Liver (tissue), 8 donors: ENCODE measurements at regions not wholly inside any gene's neighbourhood (a gene's known extent, or its start where the extent isn't known, plus 50 kb on each side); places are given as distances from the start of the nearest gene placed in this dataset.

Experiments used
- DNase-seq: peaks from one replicate; pipeline ENCODE4 v3.0.0-alpha.2; 2017; ENCODE audit warnings: low spot score
- H3K27ac ChIP-seq, 2 donors: one replicate each; pipeline ENCODE4 v1.7.0; 2013; ENCODE audit warnings: inconsistent platforms in 2 of 2, low read length in 2 of 2, control low read depth in 1 of 2, low read depth in 1 of 2, mild to moderate bottlenecking in 1 of 2
- H3K27me3 ChIP-seq, 4 donors: one replicate each; pipeline versions ENCODE4 v1.6.1 to v1.7.0; 2013; ENCODE audit warnings: low read length in 3 of 4, inconsistent platforms in 1 of 4, mild to moderate bottlenecking in 1 of 4, moderate library complexity in 1 of 4; ENCODE audit not compliant: control insufficient read depth in 4 of 4, insufficient read depth in 4 of 4
- H3K36me3 ChIP-seq, 4 donors: one replicate each; pipeline versions ENCODE4 v1.6.1 to v1.7.0; 2013; ENCODE audit warnings: low read length in 3 of 4, mild to moderate bottlenecking in 3 of 4, low read depth in 1 of 4, moderate library complexity in 1 of 4; ENCODE audit not compliant: control insufficient read depth in 4 of 4, insufficient read depth in 3 of 4
- H3K4me1 ChIP-seq, 4 donors: one replicate each; pipeline versions ENCODE4 v1.6.1 to v1.7.0; 2013; ENCODE audit warnings: low read length in 3 of 4, mild to moderate bottlenecking in 3 of 4, moderate library complexity in 1 of 4; ENCODE audit not compliant: control insufficient read depth in 4 of 4, insufficient read depth in 4 of 4
- H3K4me3 ChIP-seq, 3 donors: one replicate each; pipeline versions ENCODE4 v1.6.1 to v1.7.0; 2013; ENCODE audit warnings: low read length in 3 of 3, control low read depth in 1 of 3, low read depth in 1 of 3, mild to moderate bottlenecking in 1 of 3
- H3K9ac ChIP-seq, 2 donors: one replicate each; pipeline ENCODE4 v1.7.0; 2013; ENCODE audit warnings: low read length in 2 of 2, mild to moderate bottlenecking in 2 of 2, moderate library complexity in 2 of 2, control low read depth in 1 of 2, low read depth in 1 of 2
- H3K9me3 ChIP-seq, 4 donors: one replicate each; pipeline versions ENCODE4 v1.6.1 to v1.7.0; 2013; ENCODE audit warnings: low read length in 3 of 4; ENCODE audit not compliant: control insufficient read depth in 4 of 4
- EGR1 ChIP-seq, 2 donors: IDR thresholded peaks; 2 replicates each; pipeline ENCODE4 v1.6.1; 2016 to 2018; ENCODE audit warnings: antibody characterized with exemption in 2 of 2, low read depth in 2 of 2
- FOXA1 ChIP-seq: IDR thresholded peaks from 2 replicates; pipeline ENCODE4 v1.6.1; 2016; ENCODE audit warnings: antibody characterized with exemption
- GABPA ChIP-seq, 2 donors: IDR thresholded peaks in 1 of 2; conservative IDR thresholded peaks in 1 of 2; 2 replicates each; pipeline ENCODE4 v1.6.1; 2016; ENCODE audit warnings: antibody characterized with exemption in 2 of 2, mild to moderate bottlenecking in 1 of 2, moderate library complexity in 1 of 2
- HNF4A ChIP-seq, 2 donors: conservative IDR thresholded peaks; 2 replicates each; pipeline ENCODE4 v1.6.1; 2016; ENCODE audit warnings: antibody characterized with exemption in 2 of 2, mild to moderate bottlenecking in 2 of 2
- HNF4G ChIP-seq: IDR thresholded peaks from 2 replicates; pipeline ENCODE4 v1.6.1; 2016; ENCODE audit warnings: antibody characterized with exemption
- JUND ChIP-seq, 2 donors: IDR thresholded peaks; 2 replicates each; pipeline ENCODE4 v1.6.1; 2016; ENCODE audit warnings: antibody characterized with exemption in 2 of 2
- NR2F2 ChIP-seq: IDR thresholded peaks from 2 replicates; pipeline ENCODE4 v1.6.1; 2016; ENCODE audit warnings: antibody characterized with exemption
- RAD21 ChIP-seq, 2 donors: IDR thresholded peaks; 2 replicates each; pipeline ENCODE4 v1.6.1; 2016; ENCODE audit warnings: antibody characterized with exemption in 2 of 2, mild to moderate bottlenecking in 2 of 2
- REST ChIP-seq: IDR thresholded peaks from 2 replicates; pipeline ENCODE4 v1.6.1; 2016; ENCODE audit warnings: antibody characterized with exemption, mild to moderate bottlenecking
- RXRA ChIP-seq, 2 donors: IDR thresholded peaks; 2 replicates each; pipeline ENCODE4 v1.6.1; 2017 to 2018; ENCODE audit warnings: antibody characterized with exemption in 2 of 2, mild to moderate bottlenecking in 1 of 2
- SP1 ChIP-seq: IDR thresholded peaks from 2 replicates; pipeline ENCODE4 v1.6.1; 2018; ENCODE audit warnings: antibody characterized with exemption, mild to moderate bottlenecking
- TAF1 ChIP-seq: conservative IDR thresholded peaks from 2 replicates; pipeline ENCODE4 v1.6.1; 2016; ENCODE audit warnings: antibody characterized with exemption, mild to moderate bottlenecking
- YY1 ChIP-seq: IDR thresholded peaks from 2 replicates; pipeline ENCODE4 v1.6.1; 2016; ENCODE audit warnings: antibody characterized with exemption, mild to moderate bottlenecking
- WGBS: extraction: QIAGEN DNeasy Blood & Tissue Kit; methylation state at CpG from one replicate; pipeline ENCODE4 v1.1.7; 2013; 5-methylcytosine and 5-hydroxymethylcytosine counted together
- TF ChIP-seq, protein P1 (sequence below): fragments of 150-350 bp; IDR thresholded peaks from 2 replicates; pipeline ENCODE4 v1.5.1; 2017; ENCODE audit warnings: improper control_type of control experiment, low read depth, low read length; ENCODE audit not compliant: missing input control
- TF ChIP-seq, protein P2 (sequence below): IDR thresholded peaks from 2 replicates; pipeline ENCODE4 v1.6.1; 2016; ENCODE audit warnings: antibody characterized with exemption
- TF ChIP-seq, protein P3 (sequence below): IDR thresholded peaks from 2 replicates; pipeline ENCODE4 v1.6.1; 2016; ENCODE audit warnings: antibody characterized with exemption
- TF ChIP-seq, protein P4 (sequence below): IDR thresholded peaks from 2 replicates; pipeline ENCODE4 v1.6.1; 2016; ENCODE audit warnings: antibody characterized with exemption
- donor health status: healthy.
- donor health status: healthy.
- donor health status: healthy.
- donor health status: healthy.
- donor health status: healthy.

DNA sequence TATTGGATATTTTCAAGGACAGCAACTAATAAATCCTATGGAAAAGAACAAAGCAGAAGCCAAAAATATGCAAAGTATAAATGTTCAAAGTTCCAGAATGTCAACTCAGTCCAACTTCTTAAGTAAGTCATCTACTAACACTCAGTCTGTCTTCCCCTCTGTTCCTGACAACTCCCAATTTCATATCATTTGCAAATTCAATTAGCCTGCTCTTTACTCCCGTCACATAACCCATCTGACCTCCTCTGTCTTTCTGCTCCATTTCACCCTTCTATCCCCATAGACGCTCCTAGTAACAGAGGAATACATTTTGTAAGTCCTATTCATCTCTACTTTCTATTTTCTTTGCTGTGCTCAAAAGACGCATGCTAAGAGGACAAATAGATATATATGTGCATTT is 659.8 kb upstream of the MEF2C start:
- TF ChIP-seq TAF1 = no peak
- no peak for TF ChIP-seq EGR1 (IDR thresholded peaks at IDR 0.05; ENCODE audit: low read depth in 2 of 2)
- TF ChIP-seq, protein P1, sequence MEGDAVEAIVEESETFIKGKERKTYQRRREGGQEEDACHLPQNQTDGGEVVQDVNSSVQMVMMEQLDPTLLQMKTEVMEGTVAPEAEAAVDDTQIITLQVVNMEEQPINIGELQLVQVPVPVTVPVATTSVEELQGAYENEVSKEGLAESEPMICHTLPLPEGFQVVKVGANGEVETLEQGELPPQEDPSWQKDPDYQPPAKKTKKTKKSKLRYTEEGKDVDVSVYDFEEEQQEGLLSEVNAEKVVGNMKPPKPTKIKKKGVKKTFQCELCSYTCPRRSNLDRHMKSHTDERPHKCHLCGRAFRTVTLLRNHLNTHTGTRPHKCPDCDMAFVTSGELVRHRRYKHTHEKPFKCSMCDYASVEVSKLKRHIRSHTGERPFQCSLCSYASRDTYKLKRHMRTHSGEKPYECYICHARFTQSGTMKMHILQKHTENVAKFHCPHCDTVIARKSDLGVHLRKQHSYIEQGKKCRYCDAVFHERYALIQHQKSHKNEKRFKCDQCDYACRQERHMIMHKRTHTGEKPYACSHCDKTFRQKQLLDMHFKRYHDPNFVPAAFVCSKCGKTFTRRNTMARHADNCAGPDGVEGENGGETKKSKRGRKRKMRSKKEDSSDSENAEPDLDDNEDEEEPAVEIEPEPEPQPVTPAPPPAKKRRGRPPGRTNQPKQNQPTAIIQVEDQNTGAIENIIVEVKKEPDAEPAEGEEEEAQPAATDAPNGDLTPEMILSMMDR = no peak
- no peak for TF ChIP-seq REST
- TF ChIP-seq RXRA (IDR thresholded peaks at IDR 0.05) = no peak
- no peak for TF ChIP-seq FOXA1
- TF ChIP-seq, protein P2, sequence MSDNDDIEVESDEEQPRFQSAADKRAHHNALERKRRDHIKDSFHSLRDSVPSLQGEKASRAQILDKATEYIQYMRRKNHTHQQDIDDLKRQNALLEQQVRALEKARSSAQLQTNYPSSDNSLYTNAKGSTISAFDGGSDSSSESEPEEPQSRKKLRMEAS = no peak
- no peak for TF ChIP-seq HNF4G
- no peak for TF ChIP-seq GABPA (IDR thresholded peaks at IDR 0.05 in 1 of 2, conservative IDR thresholded peaks at IDR 0.05 in 1 of 2)
- no peak for TF ChIP-seq RAD21 (IDR thresholded peaks at IDR 0.05)
- no peak for TF ChIP-seq HNF4A (conservative IDR thresholded peaks at IDR 0.05)
- no peak for TF ChIP-seq NR2F2
- TF ChIP-seq JUND (IDR thresholded peaks at IDR 0.05) = no peak
- TF ChIP-seq YY1 = no peak
- TF ChIP-seq, protein P3, sequence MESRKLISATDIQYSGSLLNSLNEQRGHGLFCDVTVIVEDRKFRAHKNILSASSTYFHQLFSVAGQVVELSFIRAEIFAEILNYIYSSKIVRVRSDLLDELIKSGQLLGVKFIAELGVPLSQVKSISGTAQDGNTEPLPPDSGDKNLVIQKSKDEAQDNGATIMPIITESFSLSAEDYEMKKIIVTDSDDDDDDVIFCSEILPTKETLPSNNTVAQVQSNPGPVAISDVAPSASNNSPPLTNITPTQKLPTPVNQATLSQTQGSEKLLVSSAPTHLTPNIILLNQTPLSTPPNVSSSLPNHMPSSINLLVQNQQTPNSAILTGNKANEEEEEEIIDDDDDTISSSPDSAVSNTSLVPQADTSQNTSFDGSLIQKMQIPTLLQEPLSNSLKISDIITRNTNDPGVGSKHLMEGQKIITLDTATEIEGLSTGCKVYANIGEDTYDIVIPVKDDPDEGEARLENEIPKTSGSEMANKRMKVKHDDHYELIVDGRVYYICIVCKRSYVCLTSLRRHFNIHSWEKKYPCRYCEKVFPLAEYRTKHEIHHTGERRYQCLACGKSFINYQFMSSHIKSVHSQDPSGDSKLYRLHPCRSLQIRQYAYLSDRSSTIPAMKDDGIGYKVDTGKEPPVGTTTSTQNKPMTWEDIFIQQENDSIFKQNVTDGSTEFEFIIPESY = no peak
- H3K4me1 ChIP-seq = no peaks in the 10 kb centered on the region
- peaks cover 0 to 2% (median 0%) of the 10 kb centered on the region in 4 donors for H3K9me3 ChIP-seq
- DNase-seq = no peak
- WGBS = 86% methylated on average over 3 of the region's 3 CpGs
- H3K4me3 ChIP-seq = no peak overlapping the region
- H3K27me3 ChIP-seq = no peaks in the 10 kb centered on the region
- no peak overlapping the region for H3K27ac ChIP-seq
- H3K9ac ChIP-seq = no peak overlapping the region
- no peaks in the 10 kb centered on the region for H3K36me3 ChIP-seq

GRCh38 chr5:89537800-89538199 is 654.8 kb upstream of the MEF2C start:
- no peaks in the 10 kb centered on the region for H3K36me3 ChIP-seq
- H3K27ac ChIP-seq = no peak overlapping the region
- H3K9me3 ChIP-seq = peaks cover 0 to 2% (median 0%) of the 10 kb centered on the region in 4 donors
- DNase-seq = no peak
- H3K4me3 ChIP-seq = no peak overlapping the region
- H3K27me3 ChIP-seq = no peaks in the 10 kb centered on the region
- H3K9ac ChIP-seq = no peak overlapping the region
- H3K4me1 ChIP-seq = no peaks in the 10 kb centered on the region
- 94% methylated on average over 2 of the region's 2 CpGs for WGBS
- TF ChIP-seq, protein P1 = no peak
- TF ChIP-seq JUND (IDR thresholded peaks at IDR 0.05) = no peak
- no peak for TF ChIP-seq HNF4A (conservative IDR thresholded peaks at IDR 0.05)
- TF ChIP-seq, protein P4, sequence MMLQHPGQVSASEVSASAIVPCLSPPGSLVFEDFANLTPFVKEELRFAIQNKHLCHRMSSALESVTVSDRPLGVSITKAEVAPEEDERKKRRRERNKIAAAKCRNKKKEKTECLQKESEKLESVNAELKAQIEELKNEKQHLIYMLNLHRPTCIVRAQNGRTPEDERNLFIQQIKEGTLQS = no peak
- TF ChIP-seq GABPA (IDR thresholded peaks at IDR 0.05 in 1 of 2, conservative IDR thresholded peaks at IDR 0.05 in 1 of 2) = no peak
- TF ChIP-seq REST = no peak
- TF ChIP-seq RAD21 (IDR thresholded peaks at IDR 0.05) = no peak
- no peak for TF ChIP-seq SP1
